ENCODE measurements at regions not wholly inside any gene's neighbourhood (a gene's known extent, or its start where the extent isn't known, plus 50 kb on each side); places are given as distances from the start of the nearest gene placed in this dataset.

DNA sequence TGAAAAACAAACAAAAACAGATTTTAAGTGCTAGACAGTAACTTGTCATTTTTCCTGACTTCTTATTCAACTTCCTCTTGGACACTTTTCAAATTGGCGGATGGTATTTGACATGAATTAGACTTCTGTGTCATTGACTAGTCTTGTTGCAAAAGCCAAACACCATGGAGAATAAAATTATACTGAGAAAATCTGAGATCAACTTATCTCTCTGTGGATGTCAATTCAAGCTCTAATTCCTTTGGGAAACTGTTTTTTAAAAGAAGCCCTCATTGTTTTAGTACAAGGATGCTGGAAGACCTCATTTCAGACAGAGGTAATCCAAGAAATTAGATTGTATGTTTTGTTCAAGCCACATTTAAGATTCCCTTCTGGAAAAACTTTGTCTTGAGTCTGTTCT, 831.0 kb downstream of the SEMA5A start:
- H3K36me3 ChIP-seq (ENCODE audit: control insufficient read depth in 2 of 2, extremely low read depth in 1 of 2, insufficient read depth in 2 of 2, low read length in 2 of 2): no peaks in the 10 kb centered on the region
- H3K27me3 ChIP-seq (ENCODE audit: control insufficient read depth in 2 of 2, insufficient read depth in 2 of 2, low read length in 2 of 2): no peaks in the 10 kb centered on the region
- no peaks in the 10 kb centered on the region for H4K20me1 ChIP-seq (replicated peaks; ENCODE audit: control insufficient read depth, extremely low read depth, insufficient read depth, low read length)
- no peak for DNase-seq (ENCODE audit: low read depth, low spot score)
- no peak overlapping the region for H3K4me2 ChIP-seq (ENCODE audit: insufficient read depth, low read length)
- no peak overlapping the region for H2AFZ ChIP-seq (ENCODE audit: low read depth, low read length)
- no peaks in the 10 kb centered on the region for H3K9me3 ChIP-seq (replicated peaks; ENCODE audit: control insufficient read depth, insufficient read depth, low read length)
- BruUV-seq (replicated peaks): no TSS peak
- no peak for FAIRE-seq
- no peak overlapping the region for H3K9ac ChIP-seq (replicated peaks; ENCODE audit: extremely low read depth, insufficient read depth, low read length)
- no peaks in the 10 kb centered on the region for H3K79me2 ChIP-seq (ENCODE audit: control insufficient read depth, insufficient read depth, low read length)
- CTCF ChIA-PET: no interaction called here
- intact Hi-C loops (cut with micrococcal nuclease): no loop called here
- TF ChIP-seq POLR2AphosphoS5 (IDR thresholded peaks at IDR 0.05; ENCODE audit: insufficient read depth, low read depth, low read length) (no peak), JUN (IDR thresholded peaks at IDR 0.05; ENCODE audit: borderline replicate concordance, insufficient read depth, insufficient read length, low read depth) (no peak), EZH2 (IDR thresholded peaks at IDR 0.05; ENCODE audit: borderline replicate concordance, low read depth, low read length, severe bottlenecking) (no peak), CTCF (IDR thresholded peaks at IDR 0.05; ENCODE audit: extremely low read depth in 1 of 2, insufficient read depth in 1 of 2, low read depth in 1 of 2, low read length in 2 of 2) (no peak), GATA2 (IDR thresholded peaks at IDR 0.05; ENCODE audit: insufficient read depth, insufficient read length, low read depth, low read length) (no peak), POLR2A (IDR thresholded peaks at IDR 0.05; ENCODE audit: low read depth, low read length) (no peak), MYC (IDR thresholded peaks at IDR 0.05; ENCODE audit: low read depth, low read length) (no peak), FOS (IDR thresholded peaks at IDR 0.05; ENCODE audit: borderline replicate concordance, insufficient read depth, low read length) (no peak)
- TF ChIP-seq, protein P1, sequence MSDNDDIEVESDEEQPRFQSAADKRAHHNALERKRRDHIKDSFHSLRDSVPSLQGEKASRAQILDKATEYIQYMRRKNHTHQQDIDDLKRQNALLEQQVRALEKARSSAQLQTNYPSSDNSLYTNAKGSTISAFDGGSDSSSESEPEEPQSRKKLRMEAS (IDR thresholded peaks at IDR 0.05; ENCODE audit: insufficient read depth, insufficient read length): no peak
- no peak overlapping the region for H3K27ac ChIP-seq (ENCODE audit: insufficient read depth, low read depth, low read length)
- POLR2A ChIA-PET: no interaction called here
- no peaks in the 10 kb centered on the region for H3K9me1 ChIP-seq (replicated peaks; ENCODE audit: control insufficient read depth, extremely low read depth, insufficient read depth, low read length)
- no peak overlapping the region for H3K4me3 ChIP-seq (replicated peaks in 1 of 3; ENCODE audit: insufficient read depth in 1 of 3, low read depth in 1 of 3, low read length in 3 of 3)
- dilution Hi-C loops (cut with MboI; ENCODE audit: extremely low pct_ligation_motif_present, low sequenced_read_pairs): no loop called here
- H3K4me1 ChIP-seq (ENCODE audit: control insufficient read depth, extremely low read depth, insufficient read depth, low read length): no peaks in the 10 kb centered on the region

Measured in endothelial cell of umbilical vein (primary cell).